GM21825 (cell line): ENCODE measurements at regions not wholly inside any gene's neighbourhood (a gene's known extent, or its start where the extent isn't known, plus 50 kb on each side); places are given as distances from the start of the nearest gene placed in this dataset.

Experiments
- ATAC-seq: cut with Tn5 transposase; IDR thresholded peaks from one replicate; pipeline ENCODE4 v1.9.1; 2021; ENCODE audit warnings: mild to moderate bottlenecking, moderate library complexity; ENCODE audit not compliant: unreplicated experiment

DNA sequence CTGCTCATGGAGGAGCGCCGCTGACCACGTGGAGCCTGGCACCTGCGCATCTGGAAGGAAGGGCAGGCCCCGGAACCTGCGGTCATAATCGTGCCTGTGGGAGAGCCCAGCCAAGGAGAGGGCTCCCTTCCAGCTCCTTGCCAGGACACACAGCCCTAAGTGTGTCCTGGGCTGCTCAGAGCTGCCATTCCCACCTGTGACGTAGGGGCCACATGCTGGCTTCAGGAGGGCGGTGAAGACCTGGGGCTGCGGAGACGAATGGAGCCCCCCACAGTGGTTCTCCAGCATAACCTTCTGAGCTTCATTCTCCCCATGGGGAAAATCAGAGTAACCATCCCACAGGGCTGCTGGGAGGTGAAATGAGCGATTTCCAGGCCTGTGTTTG is 127.6 kb upstream of the CHST15 start:
- ATAC-seq: no peak

DNA sequence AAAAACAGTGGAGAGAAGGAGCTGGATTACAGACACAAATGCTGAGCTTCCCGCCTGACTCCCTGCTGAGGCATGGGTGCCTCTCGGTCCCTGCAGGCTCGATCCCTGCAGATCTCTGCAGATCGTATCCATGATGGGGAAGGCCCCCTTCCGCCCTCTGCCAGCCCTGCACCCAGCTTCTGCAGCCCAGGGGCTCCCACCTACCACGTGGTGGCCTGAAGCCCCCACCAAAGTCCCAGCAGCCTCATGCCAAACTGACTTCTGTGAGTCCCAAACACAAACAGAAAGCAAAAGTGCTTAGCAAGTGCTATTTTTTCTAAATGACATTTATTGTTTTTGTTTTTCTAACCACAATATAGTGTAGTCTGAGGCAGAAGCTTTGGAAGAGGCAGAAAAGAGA is 127.1 kb upstream of the CHST15 start:
- no peak for ATAC-seq

DNA sequence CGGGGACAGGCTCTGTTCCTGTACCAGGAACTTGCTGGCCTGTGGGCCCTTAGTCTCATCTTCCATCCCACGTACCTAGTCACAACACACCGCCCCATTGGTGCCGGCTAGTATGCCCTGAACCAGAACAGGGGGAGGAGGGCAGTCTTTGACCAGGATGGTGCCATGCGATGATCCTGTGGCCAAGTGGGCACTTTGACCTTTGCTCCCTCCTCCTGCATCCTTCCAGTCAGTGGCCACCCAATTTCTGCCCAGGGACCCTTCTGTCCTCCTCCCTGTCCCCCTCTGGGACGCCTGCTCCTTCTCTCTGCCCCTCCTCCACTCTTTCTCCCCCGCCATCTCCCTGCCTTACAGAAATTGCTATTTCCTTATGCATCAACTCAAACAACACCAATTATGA is 126.3 kb upstream of the CHST15 start:
- no peak for ATAC-seq

DNA sequence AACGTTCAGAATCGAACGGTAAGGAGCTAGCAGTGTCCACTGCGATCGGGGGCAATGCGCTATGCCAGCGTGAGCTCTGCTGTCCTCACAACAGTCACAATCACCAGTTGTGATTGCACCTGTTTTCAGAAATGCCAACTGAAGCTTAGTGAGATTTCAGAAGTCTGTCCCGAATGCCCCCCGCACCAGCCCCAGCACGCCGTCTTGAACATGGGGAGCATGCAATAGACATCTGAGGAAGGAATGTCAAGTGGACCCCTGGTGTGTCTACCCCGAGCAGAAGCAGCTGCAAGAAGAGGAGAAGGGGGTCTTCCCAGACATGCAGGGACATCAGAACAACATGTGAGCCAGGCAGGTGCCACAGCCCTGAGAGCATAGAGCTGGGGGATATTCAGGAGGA is 125.7 kb upstream of the CHST15 start:
- no peak for ATAC-seq

DNA sequence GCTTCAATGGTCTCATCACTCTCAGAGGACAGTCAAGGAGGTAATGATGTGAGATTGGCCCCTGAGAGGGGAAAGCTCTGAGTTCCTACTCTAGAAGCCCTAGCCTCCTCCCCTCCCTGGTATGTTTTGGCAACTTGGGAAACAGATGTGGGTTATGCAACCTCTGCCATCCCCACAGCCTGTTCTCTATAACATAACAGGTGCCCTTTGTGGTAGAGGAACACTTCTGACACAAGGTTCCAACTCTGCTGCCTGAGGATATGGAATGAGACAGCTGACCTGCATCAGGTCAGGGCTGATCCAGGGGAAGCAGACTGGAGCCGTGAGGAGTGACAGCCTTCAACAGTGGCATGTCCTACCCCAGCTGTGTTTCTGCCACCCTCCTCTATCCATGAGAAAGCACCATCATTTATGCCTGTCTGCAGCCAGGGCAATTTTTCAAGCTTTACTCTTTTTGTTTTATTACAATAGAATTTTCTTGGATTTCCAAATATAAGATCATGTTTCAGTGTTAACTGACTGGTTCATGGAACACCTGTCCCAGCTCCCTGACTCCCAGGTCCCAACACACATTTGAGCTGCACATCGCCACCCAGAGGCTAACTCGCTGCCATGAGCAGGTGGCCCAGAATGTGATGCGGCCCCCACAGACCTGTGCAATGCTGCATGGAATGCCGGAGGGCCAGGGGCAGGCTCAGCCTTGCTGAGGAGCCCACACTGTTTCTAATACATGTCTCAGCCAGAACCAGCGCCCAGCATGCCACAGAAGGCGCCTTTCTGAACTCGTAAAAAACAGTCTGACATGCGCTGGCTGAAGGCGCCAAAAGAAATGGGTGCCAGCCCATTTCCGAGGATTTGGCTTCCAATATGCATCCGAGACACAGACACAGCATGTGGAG is 124.8 kb upstream of the CHST15 start:
- ATAC-seq: no peak

DNA sequence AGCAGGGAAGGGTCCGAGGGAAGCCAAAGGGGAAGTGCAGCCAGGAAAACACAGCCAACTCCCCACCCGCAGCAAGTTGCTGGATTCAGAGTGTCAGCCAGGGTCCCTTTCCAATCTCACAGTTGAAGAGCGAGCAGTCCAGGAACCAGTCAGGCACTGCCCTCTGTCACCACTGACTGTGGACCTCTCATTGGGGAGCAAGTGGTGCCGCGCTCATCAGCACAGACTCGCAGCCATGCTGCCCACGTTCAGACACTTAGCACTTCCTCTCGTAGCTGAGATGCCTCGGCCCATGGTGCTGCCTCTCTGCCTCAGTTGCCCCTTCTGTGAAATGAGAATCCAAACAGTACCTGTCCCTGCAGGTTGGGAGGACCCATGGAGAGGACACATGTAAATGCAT is 123.6 kb upstream of the CHST15 start:
- no peak for ATAC-seq

DNA sequence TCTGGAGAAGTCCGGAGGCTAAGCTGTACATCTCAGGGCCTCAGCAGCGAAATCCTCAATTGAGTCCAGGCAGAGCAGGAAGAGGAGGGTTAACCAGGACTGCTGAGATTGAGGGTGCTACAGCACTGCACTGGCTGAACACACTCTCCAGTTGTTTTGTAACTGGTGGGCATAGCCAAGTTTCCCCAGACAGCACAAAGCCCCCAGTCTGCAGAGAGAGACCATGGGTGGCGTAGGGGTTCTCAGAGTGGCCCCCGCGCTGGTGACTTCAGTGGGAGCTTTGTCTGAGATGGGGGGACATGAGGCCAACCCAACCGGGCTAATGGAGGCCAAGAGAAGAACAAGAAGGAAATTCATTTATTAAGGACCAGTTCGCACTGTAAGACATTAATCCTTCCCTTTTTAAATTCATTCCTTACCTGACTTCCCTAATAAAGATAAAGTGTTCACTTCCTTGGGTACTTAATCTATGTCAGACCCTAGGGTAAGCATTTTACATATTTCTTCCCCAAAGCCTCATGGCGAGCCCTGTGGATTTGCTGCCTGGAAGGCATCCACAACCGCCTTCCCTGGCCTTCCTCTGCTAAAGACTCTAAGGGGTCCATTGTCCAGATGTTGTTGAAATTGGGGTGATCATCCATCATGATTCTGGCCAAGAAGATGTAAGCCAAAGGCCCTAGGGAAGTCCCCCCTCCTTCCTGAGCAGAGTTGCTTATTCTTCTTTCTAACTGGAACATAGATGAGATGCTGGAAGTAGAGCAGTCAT is 121.4 kb upstream of the CHST15 start:
- ATAC-seq: no peak

DNA sequence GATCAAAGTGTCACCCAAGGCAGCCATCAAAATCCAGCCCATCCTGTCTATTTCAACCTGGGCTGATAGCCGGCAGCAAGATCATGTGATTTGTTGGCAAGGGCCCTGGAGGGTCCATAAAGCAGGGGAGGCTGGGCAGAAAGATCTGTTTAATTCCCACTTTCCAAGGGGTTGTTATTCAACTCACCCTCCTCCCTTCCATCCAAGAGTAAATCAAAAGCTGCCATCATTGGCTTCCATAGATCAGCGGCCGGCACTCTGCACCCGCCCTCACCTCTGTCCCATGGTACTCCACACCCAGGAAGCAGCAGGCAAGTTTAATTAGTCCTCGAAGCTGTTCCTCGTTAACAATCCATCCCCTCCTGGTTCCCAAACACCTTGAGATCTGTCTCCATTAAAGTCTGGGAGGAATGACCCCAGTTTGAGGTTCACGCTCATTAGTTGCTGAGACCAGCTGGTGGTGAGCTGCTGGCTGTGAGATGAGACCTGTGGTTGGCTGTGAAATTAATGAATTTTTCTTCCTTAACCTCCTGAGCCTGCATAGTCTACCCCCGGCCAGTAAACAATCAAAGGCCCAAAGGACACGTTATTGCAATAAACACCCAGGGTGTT is 120.6 kb upstream of the CHST15 start:
- no peak for ATAC-seq

DNA sequence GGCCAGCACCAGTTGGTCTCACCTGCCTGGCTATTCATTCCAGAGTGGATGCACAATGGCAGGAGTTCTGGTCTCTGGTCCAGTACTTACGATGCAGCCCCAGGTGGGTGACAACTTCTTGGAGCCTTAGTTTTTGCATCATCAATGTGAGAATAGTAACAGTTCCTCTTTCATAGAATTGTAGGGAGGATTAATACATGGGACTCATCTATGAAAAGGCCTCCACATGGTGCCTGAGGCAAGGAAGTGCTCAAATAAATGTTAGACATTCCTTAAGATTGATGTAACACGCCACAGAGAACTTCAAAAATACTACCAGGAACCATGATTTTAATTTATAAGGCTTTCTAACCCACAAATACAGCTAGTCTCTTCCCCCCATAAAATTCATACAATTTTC is 120.1 kb upstream of the CHST15 start:
- no peak for ATAC-seq

DNA sequence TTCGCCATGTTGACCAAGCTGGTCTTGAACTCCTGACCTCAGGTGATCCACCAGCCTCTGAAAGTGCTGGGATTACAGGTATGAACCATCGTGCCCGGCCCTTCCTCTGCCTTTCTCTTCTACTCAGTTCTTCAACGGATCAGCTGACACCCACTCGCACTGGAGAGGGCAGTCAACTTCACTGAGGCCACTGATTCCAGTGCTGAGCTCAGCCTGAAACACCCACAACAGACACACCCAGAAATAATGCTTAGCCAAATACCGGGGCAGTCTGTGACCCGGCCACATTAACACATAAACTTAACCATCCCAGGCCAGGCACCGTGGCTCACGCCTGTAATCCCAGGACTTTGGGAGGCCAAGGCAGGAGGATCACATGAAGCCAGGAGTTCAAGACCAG is 119.3 kb upstream of the CHST15 start:
- no peak for ATAC-seq

DNA sequence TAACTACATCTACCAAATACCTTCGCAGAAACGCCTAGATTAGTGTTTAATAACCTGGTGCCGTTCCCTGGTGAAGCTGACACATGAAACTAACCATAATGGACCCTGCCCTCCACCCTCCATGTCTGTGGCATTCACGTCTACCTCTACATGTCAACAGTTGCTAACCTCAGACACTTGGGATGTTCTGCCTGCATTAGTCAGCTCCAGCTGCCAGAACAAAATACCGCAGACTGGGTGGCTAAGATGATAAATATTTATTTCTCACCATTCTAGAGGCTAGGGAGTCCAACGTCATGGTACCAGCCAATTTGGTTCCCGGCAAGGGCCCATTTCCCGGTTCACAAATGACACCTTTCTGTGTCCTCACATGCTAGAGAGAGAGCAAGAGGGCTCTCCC is 118.5 kb upstream of the CHST15 start:
- ATAC-seq: no peak

DNA sequence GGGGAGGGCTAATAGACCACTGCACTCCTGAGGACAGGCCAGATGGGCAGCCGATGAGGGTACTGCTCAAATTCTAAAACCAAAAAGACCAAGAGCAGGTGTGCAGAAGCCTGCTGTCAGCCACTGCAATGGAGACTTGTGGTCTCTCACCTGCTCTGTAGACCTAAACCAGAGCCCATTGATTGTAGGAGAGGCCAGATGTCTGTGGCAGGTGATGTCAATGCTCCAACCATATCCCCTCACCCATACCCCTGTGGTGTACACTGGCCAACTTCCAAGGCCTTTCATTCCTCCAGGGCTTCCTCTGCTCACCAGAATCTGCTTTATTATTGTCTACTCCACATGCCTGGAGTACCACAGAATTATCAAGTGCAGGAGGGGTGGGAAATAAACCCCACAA is 116.9 kb upstream of the CHST15 start:
- no peak for ATAC-seq

DNA sequence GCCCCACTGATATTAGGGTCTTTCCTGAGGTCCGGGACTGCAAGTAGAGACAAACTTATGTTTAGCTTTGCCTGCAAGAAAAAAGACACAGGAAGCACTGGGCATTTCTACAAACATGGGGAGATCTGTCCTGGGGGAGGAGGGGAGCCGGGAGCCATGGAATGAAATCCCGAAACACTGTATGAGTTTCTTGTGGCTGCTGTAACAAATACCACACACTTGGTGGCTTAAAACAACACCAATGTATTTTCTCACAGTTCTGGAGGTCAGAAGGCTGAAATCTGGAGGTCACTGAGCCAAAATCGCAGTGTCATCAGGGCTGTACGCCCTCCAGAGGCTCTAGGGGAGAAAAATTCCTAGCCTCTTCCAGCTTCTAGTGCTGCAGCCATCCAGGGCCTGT is 114.0 kb upstream of the CHST15 start:
- ATAC-seq: no peak

DNA sequence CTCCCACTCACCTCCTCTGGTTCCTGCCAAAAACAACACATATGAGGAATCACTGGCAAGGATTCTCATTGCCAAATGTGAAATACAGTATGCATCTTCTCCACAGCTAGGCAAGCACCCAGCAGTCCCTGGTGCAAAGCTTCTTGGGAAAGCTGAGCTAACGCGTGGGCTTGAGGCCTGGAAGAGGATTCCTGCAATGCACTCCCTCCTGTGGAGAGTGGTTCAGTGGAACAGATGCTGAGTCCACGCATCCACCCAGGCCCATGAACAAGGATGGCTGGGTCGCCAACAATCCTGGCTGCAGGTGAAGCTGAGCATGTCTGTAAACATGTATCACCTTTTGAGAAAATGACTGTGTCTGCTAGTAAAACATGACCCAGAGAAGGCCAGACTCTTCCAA is 113.2 kb upstream of the CHST15 start:
- no peak for ATAC-seq

DNA sequence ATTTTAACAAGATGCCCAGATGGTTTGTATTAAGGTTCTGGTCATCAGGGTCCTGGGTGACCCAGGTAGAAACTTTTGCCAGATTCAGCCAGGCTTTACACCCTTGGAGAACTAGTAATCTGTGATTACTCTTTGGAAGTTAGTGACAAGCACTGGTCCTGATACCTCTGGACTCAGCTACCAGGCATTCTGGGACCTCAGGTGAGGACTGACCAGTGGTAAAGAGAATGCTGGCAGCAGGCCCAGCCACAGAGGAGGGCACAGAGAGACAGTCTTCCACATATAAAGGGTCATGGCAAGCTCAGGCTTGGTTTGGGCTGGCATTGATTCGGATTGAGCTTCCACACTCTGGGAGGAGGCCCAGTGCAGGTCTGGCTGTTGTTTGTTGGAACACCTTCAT is 112.0 kb upstream of the CHST15 start:
- ATAC-seq: no peak

DNA sequence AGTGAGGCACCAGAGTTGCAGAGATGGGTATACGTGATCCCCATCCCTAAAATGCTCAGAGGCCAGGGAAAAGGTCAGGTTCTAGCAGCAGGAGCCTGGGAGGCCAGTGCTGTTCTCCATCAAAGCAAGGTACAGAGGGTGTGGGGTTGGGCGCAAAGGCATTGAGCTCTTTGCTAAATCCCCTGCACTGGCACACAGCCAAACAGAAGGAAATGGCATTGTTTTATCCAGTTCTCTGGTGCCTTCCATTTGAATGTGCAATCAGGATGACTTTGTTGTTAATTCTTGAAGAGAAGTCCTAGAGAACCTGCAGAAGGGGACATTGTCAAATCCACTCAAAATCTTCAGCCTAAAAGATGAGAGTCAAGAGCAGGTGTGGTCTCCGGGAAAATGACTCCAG is 111.3 kb upstream of the CHST15 start:
- no peak for ATAC-seq

DNA sequence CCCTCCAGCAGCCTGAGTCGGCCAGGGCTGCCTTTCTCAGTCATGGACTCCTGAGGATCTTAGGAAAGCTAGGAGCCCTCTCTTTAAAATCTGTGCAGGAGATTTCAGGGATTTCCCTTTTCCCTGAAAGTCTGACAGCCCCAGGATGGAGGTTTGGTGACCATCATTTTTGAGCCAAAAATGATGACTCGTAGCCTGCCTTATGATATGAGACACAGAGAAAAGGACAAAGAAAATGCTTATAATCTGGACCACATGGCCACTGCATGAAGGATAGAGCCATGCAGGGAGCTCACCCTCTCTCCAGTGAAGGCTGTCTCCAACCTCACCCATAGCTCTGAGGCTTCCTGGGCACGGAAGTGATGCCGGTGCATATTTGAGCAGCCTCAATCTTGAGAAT is 106.6 kb upstream of the CHST15 start:
- no peak for ATAC-seq

DNA sequence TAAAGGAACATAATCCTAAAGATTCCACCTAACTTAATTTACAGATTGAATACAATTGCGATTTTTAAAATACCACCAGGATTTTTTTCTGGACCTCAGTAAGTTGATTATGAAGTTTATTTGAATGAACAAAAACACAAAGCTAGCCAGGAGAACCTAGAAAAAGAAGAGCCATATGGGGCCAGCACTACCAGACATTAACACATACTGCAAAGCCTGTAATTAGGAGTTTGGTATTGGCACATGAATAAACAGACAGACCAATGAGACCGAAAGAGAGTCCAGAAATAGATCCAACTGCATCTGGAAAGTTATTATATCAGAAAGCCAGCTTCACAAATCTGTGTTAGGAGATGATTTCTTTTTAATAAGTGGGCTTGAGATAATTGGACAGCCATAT is 105.5 kb upstream of the CHST15 start:
- ATAC-seq: no peak

DNA sequence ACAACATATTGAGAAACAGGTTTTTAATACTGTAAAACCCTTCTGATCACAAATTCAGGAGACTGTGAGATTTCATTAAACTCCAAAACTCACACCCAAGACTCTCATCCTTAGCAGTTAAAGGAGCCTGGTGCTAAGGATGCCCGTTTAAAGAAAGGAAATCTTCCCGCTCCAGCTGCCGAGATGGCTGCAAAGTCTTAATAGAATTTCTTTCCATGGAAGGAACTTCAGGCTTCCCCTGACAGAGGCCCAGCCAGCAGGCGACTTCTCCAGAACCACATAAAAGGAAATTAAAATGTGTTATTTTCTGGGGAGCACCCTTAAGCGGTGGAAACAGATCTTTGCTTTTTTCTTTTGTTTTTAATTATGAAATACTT is 104.7 kb upstream of the CHST15 start:
- no peak for ATAC-seq

DNA sequence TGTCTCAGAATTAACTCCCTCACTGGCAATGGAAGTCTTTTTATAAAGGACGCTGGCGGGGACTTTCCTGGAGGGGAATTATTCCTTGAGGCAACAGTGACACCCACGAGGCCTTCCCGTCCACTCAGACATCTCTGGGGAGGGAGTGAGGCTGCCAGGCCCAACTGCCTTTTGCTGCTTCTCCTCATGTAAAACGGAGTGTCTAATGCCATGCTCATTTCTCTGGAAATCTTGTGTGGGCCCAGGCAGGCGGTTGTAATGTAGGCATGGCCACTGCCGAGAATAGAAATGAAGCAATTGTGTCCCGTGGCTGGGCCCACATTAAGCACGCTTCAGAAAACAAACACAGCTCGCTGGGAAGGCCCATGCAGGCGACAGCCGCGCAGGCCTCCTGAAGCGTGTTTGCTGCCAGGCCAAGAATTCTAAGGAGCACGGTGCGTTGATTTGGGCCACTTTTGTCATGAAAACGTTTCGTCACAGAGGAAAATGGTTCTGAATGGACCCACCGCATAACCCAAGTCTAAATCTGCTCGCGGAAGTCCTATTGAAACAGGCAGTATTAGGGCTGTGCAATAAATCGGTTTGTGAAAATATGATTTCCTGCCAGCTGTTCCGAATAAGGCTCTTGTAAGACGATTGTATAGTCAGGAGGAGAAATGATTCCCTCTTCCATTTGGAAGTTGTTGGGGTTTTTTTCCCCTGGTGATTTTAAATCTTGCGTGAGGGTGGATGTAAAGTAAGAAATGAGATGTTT is 104.2 kb upstream of the CHST15 start:
- ATAC-seq: no peak

DNA sequence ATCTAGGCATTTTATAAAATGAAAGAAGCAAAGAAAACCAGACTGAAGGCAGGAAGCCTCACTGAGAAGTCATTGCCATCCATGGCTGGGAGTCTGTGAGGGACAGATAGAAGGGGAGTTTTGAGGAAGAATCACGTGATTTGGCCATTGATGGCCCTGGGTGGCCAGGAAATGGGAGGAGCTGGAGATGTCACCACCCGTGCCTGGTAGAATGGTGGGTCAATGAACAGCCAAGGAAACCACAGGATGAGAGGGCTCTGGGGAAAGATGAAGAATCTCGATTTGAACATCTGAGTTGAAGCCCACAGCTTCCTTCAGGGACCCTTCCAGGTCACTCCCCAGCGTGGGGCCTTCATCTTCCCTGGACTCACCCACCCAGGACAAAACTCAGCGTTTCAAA is 103.3 kb upstream of the CHST15 start:
- ATAC-seq: no peak
